IMR-90 (cell line): ENCODE measurements at regions not wholly inside any gene's neighbourhood (a gene's known extent, or its start where the extent isn't known, plus 50 kb on each side); places are given as distances from the start of the nearest gene placed in this dataset.

Source experiments
- ATAC-seq: fragments of 200-7000 bp; cut with Tn5 transposase; 2 replicates; pipeline ENCODE4 v1.9.1; 2020; ENCODE audit warnings: low read depth, mild to moderate bottlenecking, moderate library complexity
- BruUV-seq: library from RNA; stranded (reverse); fragments of 400-500 nt; replicated peaks from 2 replicates; lab custom pipeline; 2021; lab: Mats Ljungman, UMichigan
- CTCF ChIA-PET: fragments of 300-600 bp; formaldehyde crosslinking; extraction: SDS; loops from one replicate; lab custom pipeline; 2021; ENCODE audit warnings: antibody characterized with exemption; lab: Yijun Ruan, JAX
- POLR2A ChIA-PET: fragments of 300-600 bp; sonication (Branson Sonifier 250); formaldehyde crosslinking; loops from one replicate; lab custom pipeline; 2022; ENCODE audit warnings: antibody characterized with exemption; ENCODE audit not compliant: unreplicated experiment; lab: Charles Lee
- DNase-seq: peaks from one replicate; pipeline ENCODE4 v3.0.0; 2013
- H2AFZ ChIP-seq: replicated peaks from 2 replicates; pipeline ENCODE3; 2013; ENCODE audit warnings: low read length, mild to moderate bottlenecking; ENCODE audit not compliant: poor library complexity
- H2AK5ac ChIP-seq: 2 replicates; pipeline ENCODE4 v1.6.1; 2013; ENCODE audit warnings: low read depth, low read length, inconsistent platforms
- H2AK9ac ChIP-seq: replicated peaks from 2 replicates; pipeline ENCODE3; 2013; ENCODE audit warnings: mild to moderate bottlenecking, low read depth, low read length, moderate library complexity; ENCODE audit not compliant: poor library complexity
- H2BK120ac ChIP-seq: 2 replicates; pipeline ENCODE4 v1.6.1; 2013; ENCODE audit warnings: low read depth, low read length, inconsistent platforms
- H2BK15ac ChIP-seq: 3 replicates; pipeline ENCODE4 v1.6.1; 2013; ENCODE audit warnings: low read depth, low read length, inconsistent platforms
- H2BK20ac ChIP-seq: 2 replicates; pipeline ENCODE4 v1.6.1; 2013; ENCODE audit warnings: low read depth, mild to moderate bottlenecking, inconsistent platforms, low read length, moderate library complexity
- H2BK5ac ChIP-seq: 2 replicates; pipeline ENCODE4 v1.6.1; 2013; ENCODE audit warnings: mild to moderate bottlenecking, low read depth, low read length, inconsistent platforms; ENCODE audit not compliant: poor library complexity, severe bottlenecking
- H3K14ac ChIP-seq: replicated peaks from 2 replicates; pipeline ENCODE4 v1.6.1; 2013; ENCODE audit warnings: low read depth, low read length, inconsistent platforms
- H3K18ac ChIP-seq: 2 replicates; pipeline ENCODE4 v1.6.1; 2013; ENCODE audit warnings: low read depth, low read length, control low read depth
- H3K23ac ChIP-seq: 2 replicates; pipeline ENCODE4 v1.6.1; 2013; ENCODE audit warnings: low read depth, low read length, inconsistent platforms
- H3K27ac ChIP-seq: 2 replicates; pipeline ENCODE4 v1.5.1; 2013; ENCODE audit warnings: mild to moderate bottlenecking, control low read depth, low read length; ENCODE audit not compliant: insufficient read depth
- H3K27me3 ChIP-seq: 2 replicates; pipeline ENCODE4 v1.6.1; 2013; ENCODE audit warnings: low read length; ENCODE audit not compliant: control insufficient read depth, insufficient read depth
- H3K36me3 ChIP-seq: 2 replicates; pipeline ENCODE4 v1.6.1; 2013; ENCODE audit warnings: low read length, mixed read lengths; ENCODE audit not compliant: control insufficient read depth, insufficient read depth
- H3K4ac ChIP-seq: 2 replicates; pipeline ENCODE4 v1.6.1; 2013; ENCODE audit warnings: low read depth, low read length, inconsistent platforms
- H3K4me1 ChIP-seq: 2 replicates; pipeline ENCODE4 v1.6.1; 2013; ENCODE audit warnings: low read length, mixed read lengths; ENCODE audit not compliant: control insufficient read depth, insufficient read depth
- H3K4me2 ChIP-seq: 2 replicates; pipeline ENCODE4 v1.6.1; 2013; ENCODE audit warnings: low read depth, mild to moderate bottlenecking, control low read depth, low read length, moderate library complexity
- H3K4me3 ChIP-seq: 2 replicates; pipeline ENCODE4 v1.5.1; 2013; ENCODE audit warnings: low read depth, mild to moderate bottlenecking, control low read depth, low read length, moderate library complexity; ENCODE audit not compliant: insufficient read depth
- H3K56ac ChIP-seq: 2 replicates; pipeline ENCODE4 v1.6.1; 2013; ENCODE audit warnings: low read length, inconsistent platforms; ENCODE audit not compliant: insufficient read depth; ENCODE audit errors: extremely low read depth
- H3K79me1 ChIP-seq, 2 experiments: 2 replicates each; pipeline ENCODE4 v1.6.1; 2013; ENCODE audit warnings: low read length in 2 of 2, inconsistent platforms in 1 of 2, low read depth in 1 of 2
- H3K9ac ChIP-seq: 2 replicates; pipeline ENCODE4 v1.6.1; 2013; ENCODE audit warnings: low read depth, low read length, control low read depth
- H3K9me1 ChIP-seq: 2 replicates; pipeline ENCODE4 v1.6.1; 2013; ENCODE audit warnings: low read length, inconsistent platforms; ENCODE audit not compliant: insufficient read depth
- H3K9me3 ChIP-seq: 2 replicates; pipeline ENCODE4 v1.6.1; 2013; ENCODE audit warnings: low read length; ENCODE audit not compliant: control insufficient read depth, insufficient read depth
- H4K20me1 ChIP-seq: 2 replicates; pipeline ENCODE4 v1.6.1; 2013; ENCODE audit warnings: low read length, inconsistent platforms; ENCODE audit not compliant: insufficient read depth
- H4K5ac ChIP-seq: 2 replicates; pipeline ENCODE4 v1.6.1; 2013; ENCODE audit warnings: mild to moderate bottlenecking, low read depth, low read length, control low read depth
- H4K8ac ChIP-seq, 2 experiments: 2 replicates each; pipeline ENCODE4 v1.6.1; 2013; ENCODE audit warnings: low read depth in 2 of 2, low read length in 2 of 2, control low read depth in 1 of 2, inconsistent platforms in 1 of 2
- H4K91ac ChIP-seq: 2 replicates; pipeline ENCODE4 v1.6.1; 2013; ENCODE audit warnings: low read depth, low read length, inconsistent platforms; ENCODE audit not compliant: insufficient read depth
- BHLHE40 ChIP-seq: fragments of 150-350 bp; IDR thresholded peaks from 2 replicates; pipeline ENCODE4 v1.6.1; 2016; ENCODE audit warnings: mild to moderate bottlenecking, low read depth, low read length
- CEBPB ChIP-seq: IDR thresholded peaks from 2 replicates; pipeline ENCODE4 v1.6.1; 2012; ENCODE audit warnings: low read depth, low read length, improper control_type of control experiment
- CHD1 ChIP-seq: IDR thresholded peaks from 2 replicates; pipeline ENCODE4 v1.6.1; 2012; ENCODE audit warnings: low read depth, low read length, improper control_type of control experiment
- ELK1 ChIP-seq: fragments of 150-350 bp; IDR thresholded peaks from 2 replicates; pipeline ENCODE4 v1.6.1; 2016; ENCODE audit warnings: low read depth, mild to moderate bottlenecking, low read length, moderate library complexity, borderline replicate concordance
- FOS ChIP-seq: fragments of 150-350 bp; IDR thresholded peaks from 2 replicates; pipeline ENCODE4 v1.6.1; 2016; ENCODE audit warnings: low read depth, low read length
- MAFK ChIP-seq: IDR thresholded peaks from 2 replicates; pipeline ENCODE4 v1.6.1; 2012; ENCODE audit warnings: low read depth, low read length, improper control_type of control experiment
- MAZ ChIP-seq: IDR thresholded peaks from 2 replicates; pipeline ENCODE4 v1.6.1; 2012; ENCODE audit warnings: low read depth, mild to moderate bottlenecking, low read length, improper control_type of control experiment, moderate library complexity, borderline replicate concordance
- MXI1 ChIP-seq: IDR thresholded peaks from 2 replicates; pipeline ENCODE4 v1.6.1; 2012; ENCODE audit warnings: low read depth, mild to moderate bottlenecking, low read length, moderate library complexity, borderline replicate concordance
- NFE2L2 ChIP-seq: fragments of 150-350 bp; IDR thresholded peaks from 2 replicates; pipeline ENCODE4 v1.6.1; 2016; ENCODE audit warnings: low read depth, mild to moderate bottlenecking, low read length
- POLR2A ChIP-seq: IDR thresholded peaks from 2 replicates; pipeline ENCODE4 v1.6.1; 2012; ENCODE audit warnings: mild to moderate bottlenecking, low read depth, low read length
- RAD21 ChIP-seq: IDR thresholded peaks from 2 replicates; pipeline ENCODE4 v1.6.1; 2012; ENCODE audit warnings: low read length, improper control_type of control experiment
- RCOR1 ChIP-seq: IDR thresholded peaks from 2 replicates; pipeline ENCODE4 v1.6.1; 2012; ENCODE audit warnings: mild to moderate bottlenecking, low read length, improper control_type of control experiment; ENCODE audit not compliant: insufficient replicate concordance
- RFX5 ChIP-seq: IDR thresholded peaks from 2 replicates; pipeline ENCODE4 v1.8.0; 2012; ENCODE audit warnings: low read depth, mild to moderate bottlenecking, low read length, moderate library complexity
- SMC3 ChIP-seq: fragments of 150-350 bp; IDR thresholded peaks from 2 replicates; pipeline ENCODE4 v1.6.1; 2016; ENCODE audit warnings: low read depth, mild to moderate bottlenecking, antibody characterized with exemption, low read length, moderate library complexity
- USF2 ChIP-seq: fragments of 150-350 bp; IDR thresholded peaks from 2 replicates; pipeline ENCODE4 v1.6.1; 2017; ENCODE audit warnings: mild to moderate bottlenecking, antibody characterized with exemption, low read length, low read depth
- WGBS, 2 experiments: methylation state at CpG; one replicate each; pipeline versions ENCODE4 v1.1.5 to v1.1.7; 2013; ENCODE audit warnings: missing lambda C conversion rate in 2 of 2; ENCODE audit not compliant: insufficient read length in 1 of 2; ENCODE audit errors: extremely low coverage in 2 of 2; 5-methylcytosine and 5-hydroxymethylcytosine counted together
- dilution Hi-C: fragments of 300-500 bp; cut with HindIII; formaldehyde crosslinking; loops from one replicate; pipeline ENCODE4 v1.14.3; 2018; ENCODE audit warnings: low sequenced_read_pairs; ENCODE audit not compliant: unreplicated experiment
- in situ Hi-C: fragments of 300-500 bp; cut with MboI; formaldehyde crosslinking; loops from 3 replicates; pipeline ENCODE4 v1.14.3; 2019; ENCODE audit warnings: low sequenced_read_pairs, inconsistent platforms, mixed read lengths
- intact Hi-C: fragments of 100-400 bp; cut with micrococcal nuclease; formaldehyde crosslinking; loops from 2 replicates; pipeline ENCODE4 v1.10.0; 2022

GRCh38 chrX:43530837-43531236, 125.3 kb upstream of the MAOA start:
- Histone ChIP-seq H2BK5ac (no peak overlapping the region), H2AK5ac (no peak overlapping the region), H3K56ac (no peak overlapping the region), H2BK20ac (no peak overlapping the region), H3K27me3 (no peaks in the 10 kb centered on the region; the same call in 1 of the 2 replicates), H3K4ac (no peak overlapping the region), H2AK9ac (no peak overlapping the region), H3K79me1 (no peaks in the 10 kb centered on the region), H3K27ac (no peak overlapping the region), H3K9me3 (no peaks in the 10 kb centered on the region), H3K14ac (no peak overlapping the region), H4K91ac (no peak overlapping the region), H2AFZ (no peak overlapping the region), H3K9me1 (no peaks in the 10 kb centered on the region), H3K4me3 (no peak overlapping the region), H3K9ac (no peak overlapping the region), H4K20me1 (no peaks in the 10 kb centered on the region), H3K4me2 (no peak overlapping the region), H2BK15ac (no peak overlapping the region), H2BK120ac (no peak overlapping the region), H3K36me3 (no peaks in the 10 kb centered on the region), H3K4me1 (no peaks in the 10 kb centered on the region), H3K18ac (no peak overlapping the region), H3K23ac (no peak overlapping the region), H4K8ac (no peak overlapping the region), H4K5ac (no peak overlapping the region)
- no peak for TF ChIP-seq CHD1
- TF ChIP-seq RFX5: no peak
- no peak for TF ChIP-seq MXI1
- TF ChIP-seq CEBPB: no peak
- no peak for TF ChIP-seq ELK1
- TF ChIP-seq POLR2A: no peak
- TF ChIP-seq MAFK: no peak
- TF ChIP-seq SMC3: no peak
- TF ChIP-seq RAD21: no peak
- no peak for TF ChIP-seq MAZ
- no peak for TF ChIP-seq NFE2L2
- no peak for TF ChIP-seq USF2
- no peak for TF ChIP-seq BHLHE40
- no peak for TF ChIP-seq FOS
- TF ChIP-seq RCOR1: no peak
- intact Hi-C loops: no loop called here
- no CpG with 5 or more reads among the region's 2 CpGs for WGBS, 2 experiments
- CTCF ChIA-PET: no interaction called here
- no peak for DNase-seq
- in situ Hi-C loops: no loop called here
- no TSS peak for BruUV-seq
- dilution Hi-C loops: no loop called here
- POLR2A ChIA-PET: no interaction called here
- ATAC-seq: no peak
